ENCODE measurements at regions not wholly inside any gene's neighbourhood (a gene's known extent, or its start where the extent isn't known, plus 50 kb on each side); places are given as distances from the start of the nearest gene placed in this dataset.

- no peak for DNase-seq (ENCODE audit: low spot score)
- TF ChIP-seq CTCF (IDR thresholded peaks at IDR 0.05; ENCODE audit: extremely low read depth, missing control alignments): no peak
Observed at GRCh38 chr6:85803721-85804120, 161.0 kb upstream of the SYNCRIP start.

GRCh38 chr6:85802162-85802561 lies 159.5 kb upstream of the SYNCRIP start:
- no peak for DNase-seq (ENCODE audit: low spot score)
- no peak for TF ChIP-seq CTCF (IDR thresholded peaks at IDR 0.05; ENCODE audit: extremely low read depth, missing control alignments)

- TF ChIP-seq CTCF (IDR thresholded peaks at IDR 0.05; ENCODE audit: extremely low read depth, missing control alignments): no peak
- no peak for DNase-seq (ENCODE audit: low spot score)
Observed at GRCh38 chr6:85798931-85799652, 156.4 kb upstream of the SYNCRIP start.

GRCh38 chr6:85797993-85798392 lies 155.3 kb upstream of the SYNCRIP start:
- DNase-seq (ENCODE audit: low spot score): no peak
- no peak for TF ChIP-seq CTCF (IDR thresholded peaks at IDR 0.05; ENCODE audit: extremely low read depth, missing control alignments)

GRCh38 chr6:85795945-85796344 lies 153.3 kb upstream of the SYNCRIP start:
- TF ChIP-seq CTCF (IDR thresholded peaks at IDR 0.05; ENCODE audit: extremely low read depth, missing control alignments): no peak
- DNase-seq (ENCODE audit: low spot score): no peak

GRCh38 chr6:85792254-85792653 lies 149.6 kb upstream of the SYNCRIP start:
- no peak for TF ChIP-seq CTCF (IDR thresholded peaks at IDR 0.05; ENCODE audit: extremely low read depth, missing control alignments)
- DNase-seq (ENCODE audit: low spot score): no peak

- no peak for TF ChIP-seq CTCF (IDR thresholded peaks at IDR 0.05; ENCODE audit: extremely low read depth, missing control alignments)
- no peak for DNase-seq (ENCODE audit: low spot score)
Observed at GRCh38 chr6:85775883-85776282, 133.2 kb upstream of the SYNCRIP start.

Data from GM20000 (cell line).